ENCODE measurements at regions not wholly inside any gene's neighbourhood (a gene's known extent, or its start where the extent isn't known, plus 50 kb on each side); places are given as distances from the start of the nearest gene placed in this dataset.
"Not testable (repeated sequence)": the region's sequence is repeated elsewhere in the genome, so short reads cannot be mapped to it uniquely, and the experiment has no call there.

GRCh38 chr14:105999361-106000028 lies 473.1 kb downstream of the TMEM121 start:
- peak; percentile 54 to 68 for DNase-seq (ENCODE audit: low read depth in 2 of 2)

- DNase-seq (ENCODE audit: low read depth in 2 of 2) = not testable (repeated sequence)
These were observed 473.7 kb downstream of the TMEM121 start for GRCh38 chr14:106000029-106000511.

GRCh38 chr14:106001277-106001676 lies 474.9 kb downstream of the TMEM121 start:
- not testable (repeated sequence) for DNase-seq (ENCODE audit: low read depth in 2 of 2)

- no peak for DNase-seq (ENCODE audit: low read depth in 2 of 2)
These were observed 477.0 kb downstream of the TMEM121 start for GRCh38 chr14:106003351-106003750.

GRCh38 chr14:106004937-106005795 lies 478.8 kb downstream of the TMEM121 start:
- DNase-seq (ENCODE audit: low read depth in 2 of 2) = peak in 1 of 2 donors; percentile 58

- DNase-seq (ENCODE audit: low read depth in 2 of 2) = peak; percentile 46 to 52
These were observed 479.7 kb downstream of the TMEM121 start for GRCh38 chr14:106006043-106006442.

- not testable (repeated sequence) for DNase-seq (ENCODE audit: low read depth in 2 of 2)
These were observed 480.3 kb downstream of the TMEM121 start for GRCh38 chr14:106006716-106007115.

GRCh38 chr14:106010783-106011182 lies 484.4 kb downstream of the TMEM121 start:
- DNase-seq (ENCODE audit: low read depth in 2 of 2) = no peak

GRCh38 chr14:106011631-106012360 lies 485.4 kb downstream of the TMEM121 start:
- peak; percentile 70 to 89 for DNase-seq (ENCODE audit: low read depth in 2 of 2)

- DNase-seq (ENCODE audit: low read depth in 2 of 2) = not testable (repeated sequence)
These were observed 486.0 kb downstream of the TMEM121 start for GRCh38 chr14:106012361-106012725.

GRCh38 chr14:106013879-106014376 lies 487.5 kb downstream of the TMEM121 start:
- DNase-seq (ENCODE audit: low read depth in 2 of 2) = no peak

GRCh38 chr14:106017952-106018351 lies 491.6 kb downstream of the TMEM121 start:
- not testable (repeated sequence) for DNase-seq (ENCODE audit: low read depth in 2 of 2)

- no peak for DNase-seq (ENCODE audit: low read depth in 2 of 2)
These were observed 495.4 kb downstream of the TMEM121 start for GRCh38 chr14:106021832-106022231.

- not testable (repeated sequence) for DNase-seq (ENCODE audit: low read depth in 2 of 2)
These were observed 496.3 kb downstream of the TMEM121 start for GRCh38 chr14:106022648-106023047.

- no peak for DNase-seq (ENCODE audit: low read depth in 2 of 2)
These were observed 497.0 kb downstream of the TMEM121 start for GRCh38 chr14:106023411-106023810.

GRCh38 chr14:106024983-106025604 lies 498.7 kb downstream of the TMEM121 start:
- DNase-seq (ENCODE audit: low read depth in 2 of 2) = peak in 1 of 2 donors; percentile 32

GRCh38 chr14:106026026-106026425 lies 499.6 kb downstream of the TMEM121 start:
- no peak for DNase-seq (ENCODE audit: low read depth in 2 of 2)

GRCh38 chr14:106027759-106028158 lies 501.4 kb downstream of the TMEM121 start:
- not testable (repeated sequence) for DNase-seq (ENCODE audit: low read depth in 2 of 2)

GRCh38 chr14:106029959-106030358 lies 503.6 kb downstream of the TMEM121 start:
- no peak for DNase-seq (ENCODE audit: low read depth in 2 of 2)

- no peak for DNase-seq (ENCODE audit: low read depth in 2 of 2)
These were observed 511.0 kb downstream of the TMEM121 start for GRCh38 chr14:106037380-106037779.

GRCh38 chr14:106038263-106038662 lies 511.9 kb downstream of the TMEM121 start:
- no peak for DNase-seq (ENCODE audit: low read depth in 2 of 2)
